ENCODE measurements at regions not wholly inside any gene's neighbourhood (a gene's known extent, or its start where the extent isn't known, plus 50 kb on each side); places are given as distances from the start of the nearest gene placed in this dataset.
"Not testable (repeated sequence)": the region's sequence is repeated elsewhere in the genome, so short reads cannot be mapped to it uniquely, and the experiment has no call there.

DNA sequence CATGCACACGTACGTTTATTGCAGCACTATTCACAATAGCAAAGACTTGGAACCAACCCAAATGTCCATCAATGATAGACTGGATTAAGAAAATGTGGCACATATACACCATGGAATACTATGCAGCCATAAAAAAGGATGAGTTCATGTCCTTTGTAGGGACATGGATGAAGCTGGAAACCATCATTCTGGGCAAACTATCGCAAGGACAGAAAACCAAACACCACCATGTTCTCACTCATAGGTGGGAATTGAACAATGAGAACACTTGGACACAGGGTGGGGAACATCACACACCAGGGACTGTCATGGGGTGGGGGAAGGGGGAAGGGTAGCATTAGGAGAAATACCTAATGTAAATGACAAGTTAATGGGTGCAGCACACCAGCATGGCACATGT lies 94.8 kb upstream of the NDUFV2 start:
- TF ChIP-seq, protein P1, sequence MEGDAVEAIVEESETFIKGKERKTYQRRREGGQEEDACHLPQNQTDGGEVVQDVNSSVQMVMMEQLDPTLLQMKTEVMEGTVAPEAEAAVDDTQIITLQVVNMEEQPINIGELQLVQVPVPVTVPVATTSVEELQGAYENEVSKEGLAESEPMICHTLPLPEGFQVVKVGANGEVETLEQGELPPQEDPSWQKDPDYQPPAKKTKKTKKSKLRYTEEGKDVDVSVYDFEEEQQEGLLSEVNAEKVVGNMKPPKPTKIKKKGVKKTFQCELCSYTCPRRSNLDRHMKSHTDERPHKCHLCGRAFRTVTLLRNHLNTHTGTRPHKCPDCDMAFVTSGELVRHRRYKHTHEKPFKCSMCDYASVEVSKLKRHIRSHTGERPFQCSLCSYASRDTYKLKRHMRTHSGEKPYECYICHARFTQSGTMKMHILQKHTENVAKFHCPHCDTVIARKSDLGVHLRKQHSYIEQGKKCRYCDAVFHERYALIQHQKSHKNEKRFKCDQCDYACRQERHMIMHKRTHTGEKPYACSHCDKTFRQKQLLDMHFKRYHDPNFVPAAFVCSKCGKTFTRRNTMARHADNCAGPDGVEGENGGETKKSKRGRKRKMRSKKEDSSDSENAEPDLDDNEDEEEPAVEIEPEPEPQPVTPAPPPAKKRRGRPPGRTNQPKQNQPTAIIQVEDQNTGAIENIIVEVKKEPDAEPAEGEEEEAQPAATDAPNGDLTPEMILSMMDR (IDR thresholded peaks at IDR 0.05) = not testable (repeated sequence)
- not testable (repeated sequence) for TF ChIP-seq POLR2A (IDR thresholded peaks at IDR 0.05)
